GM20000 (cell line): ENCODE measurements at regions not wholly inside any gene's neighbourhood (a gene's known extent, or its start where the extent isn't known, plus 50 kb on each side); places are given as distances from the start of the nearest gene placed in this dataset.

Experiments
- DNase-seq: peaks from one replicate; pipeline ENCODE4 v3.0.0; 2012; ENCODE audit warnings: low spot score
- CTCF ChIP-seq: IDR thresholded peaks from 2 replicates; pipeline ENCODE4 v1.5.1; 2012; ENCODE audit warnings: mild to moderate bottlenecking, control low read depth; ENCODE audit errors: extremely low read depth, missing control alignments

GRCh38 chr3:189567766-189568420 is 63.3 kb upstream of the TP63 start:
- DNase-seq, result no peak
- no peak for TF ChIP-seq CTCF

- no peak for TF ChIP-seq CTCF
- no peak for DNase-seq
Observed at GRCh38 chr3:189568961-189569360, 62.2 kb upstream of the TP63 start.

- TF ChIP-seq CTCF, result no peak
- no peak for DNase-seq
Observed at GRCh38 chr3:189569473-189569872, 61.7 kb upstream of the TP63 start.

- DNase-seq, result no peak
- TF ChIP-seq CTCF, result no peak
Observed at GRCh38 chr3:189570916-189571315, 60.3 kb upstream of the TP63 start.

GRCh38 chr3:189572249-189572648 is 58.9 kb upstream of the TP63 start:
- no peak for DNase-seq
- no peak for TF ChIP-seq CTCF

GRCh38 chr3:189573004-189573403 is 58.2 kb upstream of the TP63 start:
- TF ChIP-seq CTCF, result no peak
- DNase-seq, result peak; percentile 33

- TF ChIP-seq CTCF, result no peak
Observed at GRCh38 chr3:189576486-189576885, 54.7 kb upstream of the TP63 start.

More at GRCh38 chr3:189576486-189576885, 54.7 kb upstream of the TP63 start:
- no peak for DNase-seq
